GM11168 (cell line): ENCODE measurements at regions not wholly inside any gene's neighbourhood (a gene's known extent, or its start where the extent isn't known, plus 50 kb on each side); places are given as distances from the start of the nearest gene placed in this dataset.

Experiments
- in situ Hi-C: fragments of 300-500 bp; cut with MboI; formaldehyde crosslinking; loops from one replicate; pipeline ENCODE4 v1.12.0; 2022; ENCODE audit warnings: low sequenced_read_pairs; ENCODE audit not compliant: unreplicated experiment

DNA sequence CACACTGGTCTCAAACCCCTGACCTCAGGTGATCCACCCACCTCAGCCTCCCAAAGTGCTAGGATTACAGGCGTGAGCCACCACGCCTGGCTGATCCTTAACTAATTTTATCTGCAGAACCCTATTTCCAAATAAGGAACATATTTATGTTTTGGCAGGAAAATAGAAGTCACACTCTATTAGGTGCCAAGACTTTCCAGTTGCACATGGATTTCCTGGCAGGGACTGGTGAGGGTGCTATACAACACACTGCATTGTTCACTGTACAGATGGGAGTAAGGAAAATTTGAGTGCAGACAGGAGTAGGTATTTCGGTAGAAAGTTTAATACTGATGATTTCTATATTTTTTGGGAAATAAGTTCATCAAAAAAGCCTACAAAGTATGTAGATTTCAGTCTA lies 605.3 kb upstream of the B3GALT2 start:
- in situ Hi-C loops: no loop called here

DNA sequence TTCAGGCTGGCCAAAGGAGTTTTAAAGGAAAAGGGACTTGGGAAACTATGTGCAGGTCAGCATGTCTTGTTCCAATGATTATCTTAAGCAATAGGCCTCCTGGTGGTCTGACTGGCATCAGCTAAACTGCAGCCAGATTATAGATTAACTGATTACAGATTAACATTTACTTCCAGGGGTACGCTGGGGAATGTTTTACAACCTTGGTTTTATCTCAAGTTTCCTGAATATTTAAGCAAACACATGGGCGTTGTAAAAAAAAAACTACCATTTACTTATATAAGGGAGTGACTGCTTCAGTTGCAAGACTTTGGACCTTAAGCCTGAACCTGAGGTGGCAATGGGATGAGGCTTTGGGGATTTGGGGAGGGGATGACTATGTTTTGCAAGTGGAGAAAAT lies 600.6 kb upstream of the B3GALT2 start:
- in situ Hi-C loops: no loop called here

DNA sequence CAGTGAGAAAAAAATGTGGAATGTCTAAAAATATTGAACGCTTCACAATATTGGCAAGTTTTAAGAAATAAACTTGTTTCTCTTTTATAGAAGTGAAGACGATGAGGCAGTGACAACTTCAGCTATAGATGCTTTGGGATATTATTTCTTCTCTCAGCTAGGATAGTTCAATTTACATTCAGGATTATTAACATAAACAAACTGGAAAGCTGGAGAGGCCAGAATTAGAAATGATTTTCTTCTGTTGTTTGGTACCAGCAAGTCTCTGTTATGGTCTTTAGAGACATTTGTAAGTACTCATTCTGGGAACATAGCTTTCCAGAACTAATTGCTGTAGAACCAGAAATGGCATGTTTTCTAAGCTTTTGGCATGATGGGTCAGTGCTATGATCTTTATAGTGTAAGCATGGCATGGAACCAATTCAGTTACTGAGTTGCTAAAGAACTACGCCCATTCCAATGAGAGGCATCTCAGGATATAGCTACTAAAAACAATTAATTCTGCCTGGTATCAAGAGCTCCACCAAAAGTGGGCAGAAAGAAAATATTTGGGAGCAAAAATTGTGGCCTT lies 599.5 kb upstream of the B3GALT2 start:
- in situ Hi-C loops: no loop called here

DNA sequence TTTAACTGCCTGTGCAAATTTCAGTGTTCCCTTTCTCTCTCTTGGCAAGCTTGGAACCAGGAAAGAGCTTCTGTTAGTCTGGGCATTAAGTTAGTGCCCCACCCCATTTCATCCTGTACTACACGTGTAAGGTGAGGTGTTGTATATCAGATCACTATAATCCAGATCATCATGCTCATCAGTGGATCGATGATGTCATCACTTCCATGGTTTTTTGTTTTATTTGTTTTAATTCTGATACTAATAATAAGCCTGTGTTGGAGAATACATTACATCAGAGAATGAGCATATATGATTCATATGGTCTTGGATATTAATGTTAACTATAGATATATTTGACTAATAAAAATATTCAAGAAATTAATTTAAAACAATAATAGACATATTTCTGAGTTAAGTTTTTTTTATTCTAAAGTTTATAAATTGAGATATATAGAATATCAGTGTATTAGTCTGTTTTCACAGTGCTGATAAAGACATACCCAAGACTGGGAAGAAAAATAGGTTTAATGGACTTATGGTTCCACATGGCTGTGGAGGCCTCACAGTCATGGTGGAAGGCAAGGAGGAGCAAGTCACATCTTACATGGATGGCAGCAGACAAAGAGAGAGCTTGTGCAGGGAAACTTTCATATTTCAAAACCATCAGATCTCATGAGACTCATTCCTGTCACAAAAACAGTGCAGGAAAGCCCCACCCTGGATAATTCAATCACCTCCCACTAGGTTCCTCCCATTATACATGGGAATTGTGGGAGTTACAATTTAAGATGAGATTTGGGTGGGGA lies 588.3 kb upstream of the B3GALT2 start:
- in situ Hi-C loops: no loop called here

DNA sequence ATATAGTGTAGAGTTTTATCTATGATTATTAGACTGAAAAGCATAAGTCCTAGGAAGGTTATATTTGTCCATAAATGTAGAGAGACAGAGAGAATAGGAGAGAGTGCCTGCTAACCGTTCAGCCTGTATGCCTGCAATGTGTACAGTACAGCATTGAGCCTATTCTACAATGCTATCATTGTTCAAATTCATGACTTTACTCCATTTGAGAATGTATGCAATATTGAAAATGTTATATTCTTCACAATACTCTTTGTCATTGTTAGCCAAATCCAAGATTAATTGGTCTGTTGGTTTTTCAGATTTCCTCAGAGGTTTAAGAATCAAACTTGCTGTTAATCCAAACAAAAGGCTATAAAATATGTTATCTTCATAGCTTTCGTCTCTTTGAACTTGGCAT lies 585.2 kb upstream of the B3GALT2 start:
- in situ Hi-C loops: no loop called here

DNA sequence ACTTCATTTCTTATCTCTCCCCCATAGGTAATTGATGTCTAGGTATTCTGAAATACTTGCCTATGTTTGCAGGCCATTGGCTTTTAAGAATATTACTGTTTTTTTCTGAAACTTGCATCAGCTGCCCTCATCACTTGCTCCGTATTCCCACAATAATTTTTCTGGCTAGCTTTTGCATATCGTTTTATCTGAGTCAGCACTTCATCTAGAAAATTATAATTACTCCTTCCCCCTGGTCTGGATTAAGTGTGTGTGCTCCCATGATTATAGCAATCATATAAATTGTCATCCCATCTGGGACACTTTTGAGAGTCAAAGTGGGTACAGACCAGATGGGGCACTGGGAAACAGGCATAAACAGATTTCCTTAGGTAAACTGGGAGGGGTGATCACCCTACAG lies 583.2 kb upstream of the B3GALT2 start:
- in situ Hi-C loops: no loop called here

DNA sequence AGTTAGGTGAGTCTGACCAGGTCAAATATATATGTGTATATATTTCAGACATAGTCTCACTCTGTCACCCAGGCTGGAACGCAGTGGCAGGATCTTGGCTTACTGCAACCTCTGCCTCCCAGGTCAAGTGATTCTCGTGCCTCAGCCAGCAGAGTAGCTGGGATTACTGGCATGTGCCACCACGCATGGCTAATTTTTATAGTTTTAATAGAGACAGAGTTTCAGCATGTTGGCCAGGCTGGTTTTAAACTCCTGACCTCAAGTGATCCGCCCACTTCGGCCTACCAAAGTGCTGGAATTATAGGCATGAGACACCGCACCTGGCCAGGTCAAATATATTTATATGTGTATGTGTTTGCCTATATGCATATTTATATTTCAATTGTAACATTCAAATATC lies 581.5 kb upstream of the B3GALT2 start:
- in situ Hi-C loops: no loop called here

DNA sequence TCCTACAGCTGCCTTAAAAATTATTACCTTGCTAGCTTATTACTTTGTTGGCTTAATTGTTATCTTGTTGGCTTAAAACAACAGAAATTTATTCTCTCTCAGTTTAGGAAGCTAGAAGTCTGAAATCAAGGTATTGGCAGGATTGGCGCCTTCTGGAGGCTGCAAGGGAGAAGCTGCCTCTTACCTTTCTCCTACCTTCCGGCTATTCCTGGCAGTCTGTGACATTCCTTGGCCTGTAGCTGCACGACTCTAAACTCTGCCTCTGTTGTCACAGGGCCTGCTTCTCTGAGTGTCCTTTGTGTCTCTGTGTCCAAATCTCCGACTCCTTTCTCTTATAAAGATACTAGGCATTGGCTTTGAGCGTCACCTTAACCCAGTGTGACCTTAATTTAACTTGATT lies 579.9 kb upstream of the B3GALT2 start:
- in situ Hi-C loops: no loop called here

DNA sequence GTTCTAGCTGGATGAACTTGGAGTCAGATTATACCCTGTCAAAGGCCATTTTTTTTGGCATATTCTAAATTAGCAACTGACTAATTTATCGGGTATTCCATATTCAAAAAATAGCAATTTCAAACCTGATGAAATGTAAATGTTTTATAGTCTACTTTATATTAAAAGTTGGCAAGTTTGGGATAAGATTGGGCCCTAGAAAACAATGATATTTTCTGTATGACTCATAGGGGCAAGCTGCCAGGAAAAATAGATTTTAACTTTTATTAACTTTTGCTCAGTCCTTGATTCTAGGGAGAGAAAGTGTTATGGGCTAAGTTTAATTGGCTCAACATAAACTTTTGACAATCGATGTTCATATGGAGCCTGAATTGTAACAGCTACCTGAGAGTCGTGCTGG lies 576.9 kb upstream of the B3GALT2 start:
- in situ Hi-C loops: no loop called here

DNA sequence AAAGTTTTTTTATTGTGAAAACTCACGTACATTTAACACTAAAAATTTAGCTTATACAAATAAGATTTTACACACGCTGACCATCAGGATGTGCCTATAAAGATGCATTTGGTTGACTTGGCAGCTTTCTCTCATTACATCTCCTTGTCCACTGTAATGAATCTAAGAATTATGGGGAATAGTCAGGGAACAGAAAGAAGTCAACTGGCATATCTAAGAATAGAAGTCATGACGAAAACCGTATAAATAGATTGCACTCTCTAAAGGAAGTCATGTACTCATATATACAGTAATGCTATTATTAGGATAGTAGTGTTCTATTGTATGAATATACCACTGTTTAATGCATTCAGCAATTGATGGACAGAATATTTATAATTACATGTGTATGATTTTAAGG lies 575.8 kb upstream of the B3GALT2 start:
- in situ Hi-C loops: no loop called here

DNA sequence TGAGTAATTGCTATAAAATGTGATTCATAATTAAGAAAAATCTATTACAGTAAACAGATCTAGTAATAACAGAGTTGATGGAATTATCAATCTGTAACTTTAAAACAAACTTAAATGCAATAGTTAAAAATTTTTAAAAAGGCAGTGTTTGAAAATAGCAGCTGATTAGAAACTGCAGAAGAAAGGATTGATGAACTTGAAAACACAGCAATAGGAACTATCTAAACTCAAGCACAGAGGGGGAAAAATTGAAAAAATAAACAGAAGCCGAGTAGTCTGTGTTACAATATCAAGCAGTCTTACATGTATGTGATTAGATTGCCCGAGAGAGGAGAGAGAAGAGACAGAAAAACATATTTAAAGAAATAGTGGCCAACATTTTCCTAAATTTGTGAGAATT lies 569.0 kb upstream of the B3GALT2 start:
- in situ Hi-C loops: no loop called here

DNA sequence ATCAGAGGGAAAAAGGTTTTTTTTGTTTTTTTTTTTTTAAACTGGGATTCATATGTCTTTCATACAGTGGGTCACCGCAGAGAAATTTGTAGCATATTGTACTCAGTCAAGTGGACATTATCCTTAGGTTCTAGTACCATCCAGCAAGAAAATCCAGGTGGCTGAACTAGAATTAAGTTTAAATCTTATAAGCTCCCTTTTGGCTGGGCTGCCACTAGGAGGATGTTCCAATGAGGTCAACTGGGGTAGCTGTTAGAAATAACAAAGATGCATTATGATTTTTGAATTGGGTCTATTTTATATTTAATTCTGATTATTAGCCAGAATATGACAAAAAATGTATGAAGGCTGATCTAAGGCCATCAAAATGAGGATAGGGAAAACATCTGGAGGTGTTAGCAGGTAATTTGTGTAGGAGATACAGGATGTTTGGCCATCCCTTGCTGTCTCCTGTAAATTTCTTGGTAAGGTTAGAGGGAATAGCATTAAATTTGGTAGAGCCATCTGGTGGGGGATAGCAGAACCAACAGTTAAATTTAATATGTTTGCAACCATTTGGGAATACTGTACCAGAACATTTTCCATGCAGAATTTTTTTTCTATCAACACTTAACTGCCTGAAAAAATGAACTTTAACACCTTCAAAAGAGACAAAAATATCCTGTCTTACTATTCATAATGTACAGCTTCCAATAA lies 568.5 kb upstream of the B3GALT2 start:
- in situ Hi-C loops: no loop called here

DNA sequence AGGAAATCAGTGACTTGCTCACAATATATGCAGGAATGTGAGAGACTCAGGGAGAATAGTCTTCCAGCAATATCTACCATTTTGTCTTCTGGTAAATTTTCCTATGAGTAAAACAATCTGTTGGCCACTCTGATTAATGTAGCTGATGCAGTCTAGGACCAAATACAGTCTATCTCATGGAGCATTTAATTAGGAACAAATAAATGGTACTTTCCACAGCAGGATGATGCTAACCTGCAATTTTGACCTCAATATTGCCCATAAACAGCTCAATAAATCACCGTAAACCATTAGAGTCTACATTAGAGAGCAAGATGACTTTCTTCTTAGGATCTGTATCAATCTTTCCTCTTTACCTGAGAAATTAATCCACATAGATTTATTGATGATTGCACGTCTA lies 567.7 kb upstream of the B3GALT2 start:
- in situ Hi-C loops: no loop called here

DNA sequence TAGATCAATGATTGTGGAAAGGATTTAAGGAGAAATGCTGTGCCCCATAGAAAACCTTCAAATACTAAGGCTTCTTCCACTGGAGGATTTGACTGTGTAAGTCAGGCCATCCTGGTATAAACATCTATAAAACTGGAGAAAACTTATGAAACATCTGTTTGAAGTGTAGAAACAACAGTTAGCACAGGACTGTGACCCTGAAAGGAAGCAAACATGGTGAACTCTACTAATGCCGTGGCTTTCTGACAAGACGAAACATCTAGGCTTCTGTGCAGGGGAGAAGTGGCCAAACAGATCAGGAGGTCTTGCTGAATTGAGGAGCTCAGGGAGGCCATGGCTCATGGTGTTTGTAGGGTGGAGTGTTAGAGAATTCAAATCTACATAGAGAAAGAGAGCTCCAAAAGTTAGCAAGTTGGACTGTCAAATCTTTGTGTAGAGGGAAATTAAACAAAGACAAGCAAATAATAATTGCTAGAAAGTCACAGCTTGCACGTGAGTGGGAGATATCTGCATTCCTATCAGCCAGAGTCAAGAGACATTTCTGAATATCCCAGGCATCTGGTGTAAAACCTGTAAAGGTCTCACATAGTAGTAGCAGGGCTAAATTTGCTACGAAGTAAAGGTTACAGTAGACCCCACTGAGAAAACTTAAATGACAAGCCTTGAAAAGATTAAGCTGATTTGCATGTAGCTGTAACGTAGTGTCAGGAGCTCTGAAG lies 566.8 kb upstream of the B3GALT2 start:
- in situ Hi-C loops: no loop called here

DNA sequence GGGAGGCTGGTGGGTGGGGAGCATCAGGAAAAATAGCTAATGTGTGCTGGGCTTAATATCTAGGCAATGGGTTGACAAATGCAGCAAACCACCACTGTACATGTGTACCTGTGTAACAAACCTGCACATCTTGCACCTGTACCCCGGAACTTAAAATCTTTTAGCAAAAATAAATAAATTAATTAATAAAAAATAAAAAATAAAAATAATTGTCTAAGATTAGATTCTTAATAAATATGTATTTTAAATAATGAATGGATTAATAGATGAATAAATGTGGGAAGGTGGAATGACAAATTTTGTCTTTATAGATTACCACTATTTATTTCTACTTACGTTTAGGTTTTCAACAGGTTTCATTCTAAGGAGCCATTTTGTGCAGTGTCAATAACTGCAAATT lies 563.5 kb upstream of the B3GALT2 start:
- in situ Hi-C loops: no loop called here

DNA sequence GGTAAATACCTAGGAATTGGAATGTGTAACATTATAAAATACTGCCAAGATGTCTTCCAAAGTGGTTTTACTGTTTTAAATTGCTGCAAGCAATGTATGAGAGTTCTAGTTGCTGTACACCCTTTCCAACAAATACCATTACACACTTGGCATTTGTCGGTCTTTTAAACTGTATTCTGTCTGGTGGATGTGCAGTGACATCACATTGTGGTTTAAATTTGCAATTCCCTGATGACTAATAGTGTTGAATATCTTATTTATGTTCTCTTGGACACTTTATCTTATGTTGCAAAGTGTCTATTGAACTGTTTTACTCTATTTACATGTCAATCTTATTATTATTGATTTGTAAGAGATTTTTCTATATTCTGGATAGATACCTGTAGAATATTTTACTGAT lies 561.2 kb upstream of the B3GALT2 start:
- in situ Hi-C loops: no loop called here

DNA sequence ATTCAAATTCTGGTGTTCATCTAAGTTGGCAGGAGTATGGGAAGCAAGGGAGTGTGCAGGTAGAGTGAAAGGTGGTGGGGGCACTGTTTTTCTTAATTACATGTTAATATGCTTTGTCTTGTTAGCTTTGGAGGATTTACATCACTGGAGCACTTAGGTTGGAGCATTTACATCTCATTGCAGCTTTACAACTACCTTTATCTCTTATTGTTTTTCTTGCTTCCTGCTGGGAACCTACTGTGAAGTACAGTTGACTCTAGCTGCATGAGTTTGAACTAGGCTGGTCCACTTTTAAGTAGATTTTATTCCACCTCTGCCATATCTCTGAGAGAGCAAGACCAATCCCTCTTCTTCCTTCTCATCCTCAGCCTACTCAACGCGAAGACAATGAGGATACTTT lies 554.8 kb upstream of the B3GALT2 start:
- in situ Hi-C loops: no loop called here

DNA sequence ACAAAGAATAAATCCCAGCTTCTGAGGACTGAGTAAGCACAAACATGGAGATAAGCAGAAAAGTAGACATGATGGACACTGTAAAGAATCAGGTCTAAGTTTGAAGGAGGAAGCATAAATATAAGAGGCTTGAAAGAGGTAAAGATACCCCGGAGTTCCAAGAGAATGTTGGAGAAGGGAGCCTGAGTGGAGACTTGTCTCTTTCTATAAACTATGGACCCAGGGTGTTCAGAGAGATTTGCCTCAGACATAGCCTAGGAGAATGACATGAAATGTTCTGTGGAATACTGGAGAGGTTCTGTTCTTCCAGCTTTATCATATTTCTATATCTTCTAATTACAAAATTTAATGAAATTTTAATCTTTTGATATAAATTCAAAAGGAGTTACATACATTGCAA lies 554.3 kb upstream of the B3GALT2 start:
- in situ Hi-C loops: no loop called here

DNA sequence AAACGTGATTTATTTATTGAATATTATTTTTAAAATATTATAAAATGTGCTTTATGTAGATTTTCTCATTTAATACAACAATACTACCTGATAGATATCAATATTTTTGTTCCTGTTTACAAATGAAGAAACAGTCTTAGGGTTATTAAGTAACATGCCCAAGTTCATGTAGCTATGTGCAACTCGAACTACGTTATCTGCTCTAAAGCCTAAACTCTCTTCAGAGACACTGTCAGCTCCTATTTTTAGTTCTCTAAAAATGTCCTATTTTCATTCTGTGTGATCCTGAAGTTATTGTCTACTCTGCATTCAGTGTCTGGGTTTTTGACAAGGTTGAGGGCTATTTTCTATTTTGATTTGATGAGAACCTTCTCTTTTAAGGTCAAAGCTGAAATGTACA lies 550.1 kb upstream of the B3GALT2 start:
- in situ Hi-C loops: no loop called here

DNA sequence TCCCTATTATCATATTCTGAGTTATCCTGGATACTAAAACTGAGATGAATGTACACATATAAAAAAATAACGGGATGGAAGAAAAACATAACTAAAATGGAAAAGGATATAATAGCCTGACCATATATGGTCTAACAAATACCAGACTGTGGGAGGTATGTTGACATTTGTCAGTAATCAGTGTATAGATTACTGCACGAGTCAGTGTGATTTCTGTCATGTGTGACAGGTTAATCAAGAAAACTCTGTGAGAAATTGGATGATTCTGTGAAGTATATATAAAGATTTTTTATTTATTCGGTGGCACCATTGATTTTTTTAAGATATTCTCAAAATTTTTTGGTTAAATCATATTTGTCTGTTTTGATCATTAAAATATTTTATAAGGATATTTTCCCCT lies 547.3 kb upstream of the B3GALT2 start:
- in situ Hi-C loops: no loop called here

DNA sequence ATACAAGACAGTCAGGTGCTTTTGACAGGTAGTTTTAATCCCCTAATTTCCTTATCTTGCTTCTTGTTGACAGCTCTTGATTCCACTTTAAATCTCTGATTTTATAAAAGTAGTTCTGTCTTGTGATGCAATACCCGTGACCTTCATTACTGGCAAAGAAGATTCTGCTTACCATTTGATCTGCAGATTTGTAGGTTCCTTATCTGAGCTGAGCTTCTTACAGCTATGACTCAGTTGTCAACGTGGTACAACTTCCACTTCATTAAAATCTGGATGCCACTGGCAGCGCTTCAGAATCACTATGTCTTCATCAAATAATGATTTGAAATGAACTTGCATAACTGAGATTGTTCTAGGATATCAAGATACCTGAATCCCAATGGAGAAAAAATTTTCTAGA lies 543.6 kb upstream of the B3GALT2 start:
- in situ Hi-C loops: no loop called here
